OCI-LY3 (cell line): ENCODE measurements at regions not wholly inside any gene's neighbourhood (a gene's known extent, or its start where the extent isn't known, plus 50 kb on each side); places are given as distances from the start of the nearest gene placed in this dataset.

ENCODE experiments used
- H2AFZ ChIP-seq: fragments of 200-600, 300-600 bp; shearing (Covaris generic); 2 replicates; pipeline ENCODE4 v1.6.0; 2014; ENCODE audit warnings: antibody characterized with exemption, low read depth, low read length
- H3K27ac ChIP-seq: fragments of 200-600, 300-600 bp; sonication (generic); 2 replicates; pipeline ENCODE4 v1.5.1; 2014; ENCODE audit warnings: mild to moderate bottlenecking, low read length, moderate library complexity, mixed read lengths
- H3K27me3 ChIP-seq: fragments of 200-600, 300-600 bp; sonication (generic); 2 replicates; pipeline ENCODE4 v1.6.1; 2014; ENCODE audit warnings: low read depth, low read length, mixed read lengths
- H3K36me3 ChIP-seq: fragments of 200-600, 300-600 bp; sonication (generic); replicated peaks from 2 replicates; pipeline ENCODE3; 2014; ENCODE audit warnings: low read depth, low read length, mixed read lengths
- H3K4me1 ChIP-seq: fragments of 300-600, 200-600 bp; sonication (generic); 2 replicates; pipeline ENCODE4 v1.6.1; 2014; ENCODE audit warnings: low read length, mixed read lengths
- H3K4me2 ChIP-seq: fragments of 200-600, 300-600 bp; sonication (generic); 2 replicates; pipeline ENCODE4 v1.6.1; 2014; ENCODE audit warnings: low read length, mixed read lengths
- H3K4me3 ChIP-seq: fragments of 300-600, 200-600 bp; sonication (generic); 2 replicates; pipeline ENCODE4 v1.5.1; 2014; ENCODE audit warnings: antibody characterized with exemption, mild to moderate bottlenecking, low read length, moderate library complexity
- H3K79me2 ChIP-seq: fragments of 300-600, 200-600 bp; shearing (Covaris generic); 2 replicates; pipeline ENCODE4 v1.6.1; 2014; ENCODE audit warnings: mild to moderate bottlenecking, low read length, mixed read lengths
- H3K9ac ChIP-seq: fragments of 300-600, 200-600 bp; shearing (Covaris generic); 2 replicates; pipeline ENCODE4 v1.6.0; 2014; ENCODE audit warnings: mild to moderate bottlenecking, low read length, moderate library complexity
- H3K9me3 ChIP-seq: fragments of 200-600, 300-600 bp; shearing (Covaris generic); 2 replicates; pipeline ENCODE4 v1.6.1; 2014; ENCODE audit warnings: low read length, mixed read lengths; ENCODE audit not compliant: insufficient read depth
- H4K20me1 ChIP-seq: fragments of 200-600, 300-600 bp; sonication (generic); 2 replicates; pipeline ENCODE4 v1.6.1; 2016; ENCODE audit warnings: low read length, mixed read lengths; ENCODE audit not compliant: insufficient read depth
- CTCF ChIP-seq: fragments of 200-600, 300-600 bp; sonication (generic); IDR thresholded peaks from 2 replicates; pipeline ENCODE4 v1.5.1; 2014; ENCODE audit warnings: antibody characterized with exemption, low read length, low read depth
- EZH2phosphoT487 ChIP-seq: fragments of 200-600 bp; shearing (Covaris generic); IDR thresholded peaks from 2 replicates; pipeline ENCODE4 v1.6.1; 2018; ENCODE audit warnings: antibody characterized with exemption, mixed run types, low read depth

- H3K9me3 ChIP-seq = no peaks in the 10 kb centered on the region
- no peaks in the 10 kb centered on the region for H4K20me1 ChIP-seq
- H3K27me3 ChIP-seq = no peaks in the 10 kb centered on the region
- no peaks in the 10 kb centered on the region for H3K79me2 ChIP-seq
- no peaks in the 10 kb centered on the region for H3K36me3 ChIP-seq
- no peak for TF ChIP-seq CTCF
- no peak overlapping the region for H3K4me2 ChIP-seq
- H3K4me3 ChIP-seq = no peak overlapping the region
- no peak overlapping the region for H3K9ac ChIP-seq
- no peaks in the 10 kb centered on the region for H3K4me1 ChIP-seq
- H3K27ac ChIP-seq = no peak overlapping the region
- no peak overlapping the region for H2AFZ ChIP-seq
Measured at GRCh38 chr10:55734112-55734511, 626.9 kb downstream of the ZWINT start.

DNA sequence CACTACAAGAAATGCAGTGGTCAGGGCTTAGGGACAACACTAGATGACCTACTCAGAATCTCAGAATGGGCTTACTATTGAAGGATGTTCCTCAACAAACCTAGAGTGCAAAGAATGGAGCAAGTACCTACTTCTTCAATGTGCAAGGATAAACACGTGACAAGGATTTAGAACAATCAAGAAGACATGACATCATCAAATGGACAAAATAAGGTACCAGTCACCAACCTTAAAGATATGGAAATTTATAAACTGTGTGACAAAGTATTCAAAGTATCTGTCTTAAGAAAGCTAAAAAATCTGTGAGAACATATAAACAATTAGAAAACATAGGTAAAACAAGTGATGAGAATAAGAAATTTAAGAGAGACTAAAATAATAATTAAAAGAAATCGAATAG lies 656.1 kb downstream of the ZWINT start:
- Histone ChIP-seq H3K4me1 (no peaks in the 10 kb centered on the region), H3K9ac (no peak overlapping the region), H3K27me3 (no peaks in the 10 kb centered on the region), H2AFZ (no peak overlapping the region), H3K4me2 (no peak overlapping the region), H3K9me3 (no peaks in the 10 kb centered on the region), H3K36me3 (no peaks in the 10 kb centered on the region), H3K27ac (no peak overlapping the region), H3K4me3 (no peak overlapping the region), H3K79me2 (no peaks in the 10 kb centered on the region), H4K20me1 (no peaks in the 10 kb centered on the region)
- TF ChIP-seq EZH2phosphoT487 = no peak
- no peak for TF ChIP-seq CTCF

DNA sequence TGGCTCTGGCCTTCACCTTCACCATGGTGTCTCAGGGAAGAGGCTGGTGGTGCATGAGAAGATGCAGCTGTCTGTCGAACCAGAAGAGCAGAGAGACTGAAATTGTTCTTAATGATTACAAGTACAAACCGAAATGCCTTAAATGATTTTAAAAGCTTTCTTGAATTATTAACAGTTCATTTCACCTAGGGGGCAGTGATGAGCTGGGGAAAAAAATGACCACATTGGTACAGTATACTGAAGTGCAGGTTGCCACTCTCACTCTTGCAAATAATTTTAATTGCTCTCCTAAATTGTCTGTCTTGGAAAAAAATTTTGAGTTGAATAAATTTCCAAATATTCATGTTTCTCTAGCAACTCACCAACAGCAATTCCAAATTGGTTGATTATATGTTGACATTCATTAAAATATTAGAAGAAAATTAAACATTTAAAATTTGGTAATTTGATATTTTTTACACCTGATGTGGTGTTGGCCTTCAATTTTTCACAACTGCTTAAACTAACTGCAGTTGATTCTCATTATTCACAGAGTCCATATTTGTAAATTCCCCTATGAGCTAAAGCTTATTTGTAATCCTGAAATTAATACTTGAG lies 692.6 kb downstream of the ZWINT start:
- Histone ChIP-seq H3K27me3 (no peaks in the 10 kb centered on the region), H2AFZ (no peak overlapping the region), H3K79me2 (no peaks in the 10 kb centered on the region), H4K20me1 (no peaks in the 10 kb centered on the region), H3K9ac (no peak overlapping the region), H3K4me3 (no peak overlapping the region), H3K36me3 (no peaks in the 10 kb centered on the region), H3K4me2 (no peak overlapping the region), H3K9me3 (no peaks in the 10 kb centered on the region), H3K27ac (no peak overlapping the region), H3K4me1 (no peaks in the 10 kb centered on the region)
- TF ChIP-seq CTCF (peak; percentile 34), EZH2phosphoT487 (no peak)

GRCh38 chr10:55653531-55653930 lies 707.5 kb downstream of the ZWINT start:
- Histone ChIP-seq H3K79me2 (no peaks in the 10 kb centered on the region), H4K20me1 (no peaks in the 10 kb centered on the region), H3K4me3 (no peak overlapping the region), H3K27me3 (no peaks in the 10 kb centered on the region), H3K4me2 (no peak overlapping the region), H3K36me3 (no peaks in the 10 kb centered on the region), H3K4me1 (no peaks in the 10 kb centered on the region), H3K9ac (no peak overlapping the region), H3K9me3 (no peaks in the 10 kb centered on the region), H2AFZ (no peak overlapping the region), H3K27ac (no peak overlapping the region)
- TF ChIP-seq CTCF (no peak), EZH2phosphoT487 (no peak)
